HT1080 (cell line): ENCODE measurements at regions not wholly inside any gene's neighbourhood (a gene's known extent, or its start where the extent isn't known, plus 50 kb on each side); places are given as distances from the start of the nearest gene placed in this dataset.
"Not testable (repeated sequence)": the region's sequence is repeated elsewhere in the genome, so short reads cannot be mapped to it uniquely, and the experiment has no call there.

Experiments
- DNase-seq: peaks from one replicate; pipeline ENCODE4 v3.0.0-alpha.2; 2015; ENCODE audit warnings: low read depth

- DNase-seq, result no peak
Observed at GRCh38 chr12:85425349-85425612, 145.3 kb downstream of the ALX1 start.

- DNase-seq, result no peak
Observed at GRCh38 chr12:85425926-85426325, 145.9 kb downstream of the ALX1 start.

- DNase-seq, result not testable (repeated sequence)
Observed at GRCh38 chr12:85433148-85433547, 153.1 kb downstream of the ALX1 start.

GRCh38 chr12:85440271-85440670, 160.3 kb downstream of the ALX1 start:
- DNase-seq, result no peak

GRCh38 chr12:85441025-85441424, 161.0 kb downstream of the ALX1 start:
- no peak for DNase-seq

- DNase-seq, result peak; percentile 14
Observed at GRCh38 chr12:85441741-85442140, 161.7 kb downstream of the ALX1 start.

GRCh38 chr12:85445060-85445938, 165.3 kb downstream of the ALX1 start:
- no peak for DNase-seq

- DNase-seq, result no peak
Observed at GRCh38 chr12:85448031-85448430, 168.0 kb downstream of the ALX1 start.

- DNase-seq, result peak; percentile 13
Observed at GRCh38 chr12:85448548-85449139, 168.6 kb downstream of the ALX1 start.

GRCh38 chr12:85457016-85457415, 177.0 kb downstream of the ALX1 start:
- DNase-seq, result no peak

GRCh38 chr12:85461127-85461526, 181.1 kb downstream of the ALX1 start:
- no peak for DNase-seq

- DNase-seq, result no peak
Observed at GRCh38 chr12:85462888-85463287, 182.9 kb downstream of the ALX1 start.

- DNase-seq, result peak; percentile 13
Observed at GRCh38 chr12:85466890-85467289, 186.9 kb downstream of the ALX1 start.

- peak; percentile 58 for DNase-seq
Observed at GRCh38 chr12:85468356-85469157, 188.5 kb downstream of the ALX1 start.

- DNase-seq, result peak; percentile 67
Observed at GRCh38 chr12:85469158-85470086, 189.4 kb downstream of the ALX1 start.

- DNase-seq, result not testable (repeated sequence)
Observed at GRCh38 chr12:85475277-85475676, 195.3 kb downstream of the ALX1 start.

GRCh38 chr12:85476756-85477155, 196.7 kb downstream of the ALX1 start:
- no peak for DNase-seq

GRCh38 chr12:85484387-85484786, 204.4 kb downstream of the ALX1 start:
- no peak for DNase-seq

GRCh38 chr12:85489194-85489593, 209.2 kb downstream of the ALX1 start:
- no peak for DNase-seq

GRCh38 chr12:85504164-85504563, 224.1 kb downstream of the ALX1 start:
- no peak for DNase-seq

- DNase-seq, result no peak
Observed at GRCh38 chr12:85504624-85505023, 224.6 kb downstream of the ALX1 start.
